Sigmoid colon (tissue), 6 donors: ENCODE measurements at regions not wholly inside any gene's neighbourhood (a gene's known extent, or its start where the extent isn't known, plus 50 kb on each side); places are given as distances from the start of the nearest gene placed in this dataset.
A peak's percentile ranks its signal among the peaks of the same experiment; 100 is the strongest.

Experiments used
- DNase-seq: peaks from one replicate; pipeline ENCODE4 v3.0.0-alpha.2; 2019
- H3K27ac ChIP-seq, 4 donors: fragments of 200-600 bp; sonication (generic); one replicate each; pipeline ENCODE4 v1.5.1; 2016 to 2019; ENCODE audit warnings: mild to moderate bottlenecking in 1 of 4
- H3K27me3 ChIP-seq, 3 donors: fragments of 200-600 bp; sonication (generic); one replicate each; pipeline ENCODE4 v1.5.1; 2019; ENCODE audit warnings: mild to moderate bottlenecking in 1 of 3
- H3K36me3 ChIP-seq, 4 donors: fragments of 200-600 bp; sonication (generic); one replicate each; pipeline ENCODE4 v1.5.1; 2016 to 2019
- H3K4me1 ChIP-seq, 4 donors: fragments of 200-600 bp; sonication (generic); one replicate each; pipeline ENCODE4 v1.5.1; 2017 to 2019
- H3K4me3 ChIP-seq, 4 donors: fragments of 200-600 bp; sonication (generic); one replicate each; pipeline ENCODE4 v1.5.1; 2017 to 2019; ENCODE audit warnings: mild to moderate bottlenecking in 2 of 4, moderate library complexity in 1 of 4
- H3K9me3 ChIP-seq, 4 donors: fragments of 200-600 bp in 3 of 4; sonication (generic) in 3 of 4; one replicate each; pipeline versions ENCODE4 v1.5.1 to v1.6.1; 2013 to 2019
- CTCF ChIP-seq, 4 experiments: fragments of 450-650 bp in 3 of 4; fragments of 200-600 bp in 1 of 4; IDR thresholded peaks; one replicate each; pipeline ENCODE4 v1.5.1; 2016 to 2019; ENCODE audit warnings: antibody characterized with exemption in 4 of 4, mild to moderate bottlenecking in 3 of 4, moderate library complexity in 2 of 4
- EP300 ChIP-seq, 4 donors: sonication (generic); formaldehyde crosslinking; IDR thresholded peaks; one replicate each; pipeline ENCODE4 v1.6.1; 2017; ENCODE audit warnings: antibody characterized with exemption in 4 of 4
- POLR2A ChIP-seq, 2 donors: fragments of 450-650 bp; IDR thresholded peaks; one replicate each; pipeline ENCODE4 v1.6.1; 2016; ENCODE audit warnings: antibody characterized with exemption in 2 of 2, mild to moderate bottlenecking in 2 of 2, moderate library complexity in 2 of 2
- POLR2AphosphoS5 ChIP-seq, 4 donors: sonication (generic); formaldehyde crosslinking; IDR thresholded peaks; one replicate each; pipeline ENCODE4 v1.6.1; 2017; ENCODE audit warnings: antibody characterized with exemption in 4 of 4
- WGBS, 2 donors: extraction: QIAGEN DNeasy Blood & Tissue Kit; methylation state at CpG; one replicate each; pipeline ENCODE4 v1.1.7; 2013; 5-methylcytosine and 5-hydroxymethylcytosine counted together
- intact Hi-C: fragments of 100-400 bp; cut with DNase I; formaldehyde crosslinking; loops from one replicate; pipeline ENCODE4 v1.15.1; 2023
- donor health status: healthy with polysubstance abuse.
- donor health status: healthy.

GRCh38 chr20:8073024-8073832, 53.7 kb upstream of the TMX4 start:
- WGBS, 2 donors, result 39 to 44% methylated on average over 5 of the region's 5 CpGs

GRCh38 chr20:8074931-8075330, 55.4 kb upstream of the TMX4 start:
- WGBS, 2 donors, result 90 to 93% methylated on average over 3 of the region's 3 CpGs
- intact Hi-C loops, result no loop called here
- H3K9me3 ChIP-seq, result no peaks in the 10 kb centered on the region

More at GRCh38 chr20:8073024-8073832, 53.7 kb upstream of the TMX4 start:
- intact Hi-C loops, result no loop called here
- TF ChIP-seq EP300 (IDR thresholded peaks at IDR 0.05), result no peak
- peak in 2 of 4 donors; percentile 7 to 11 for TF ChIP-seq POLR2AphosphoS5 (IDR thresholded peaks at IDR 0.05)
- no peak for TF ChIP-seq POLR2A (IDR thresholded peaks at IDR 0.05)
- Histone ChIP-seq H3K4me3 (no peak overlapping the region), H3K36me3 (no peaks in the 10 kb centered on the region), H3K4me1 (peaks cover 0 to 37% (median 20%) of the 10 kb centered on the region in 4 donors), H3K27me3 (no peaks in the 10 kb centered on the region), H3K9me3 (no peaks in the 10 kb centered on the region), H3K27ac (peak overlapping the region in 2 of 4 donors; percentile 6 to 38)
- no peak for DNase-seq

GRCh38 chr20:8076306-8077136, 55.5 kb upstream of the PLCB1 start:
- TF ChIP-seq POLR2A (IDR thresholded peaks at IDR 0.05), result no peak
- no peak for TF ChIP-seq EP300 (IDR thresholded peaks at IDR 0.05)
- TF ChIP-seq CTCF (IDR thresholded peaks at IDR 0.05), result no peak
- no peak for TF ChIP-seq POLR2AphosphoS5 (IDR thresholded peaks at IDR 0.05)
- intact Hi-C loops, result no loop called here
- 47 to 69% methylated on average over 3 of the region's 3 CpGs for WGBS, 2 donors
- Histone ChIP-seq H3K9me3 (no peaks in the 10 kb centered on the region), H3K27me3 (no peaks in the 10 kb centered on the region), H3K4me3 (no peak overlapping the region), H3K4me1 (peaks cover 0 to 43% (median 22%) of the 10 kb centered on the region in 4 donors), H3K36me3 (no peaks in the 10 kb centered on the region), H3K27ac (peak overlapping the region; percentile 23 to 75 (median 60))
- DNase-seq, result no peak

More at GRCh38 chr20:8074931-8075330, 55.4 kb upstream of the TMX4 start:
- no peak overlapping the region for H3K4me3 ChIP-seq
- H3K27me3 ChIP-seq, result no peaks in the 10 kb centered on the region
- H3K36me3 ChIP-seq, result no peaks in the 10 kb centered on the region
- H3K27ac ChIP-seq, result peak overlapping the region in 2 of 4 donors; percentile 74 to 75
- H3K4me1 ChIP-seq, result peaks cover 0 to 43% (median 22%) of the 10 kb centered on the region in 4 donors
- no peak for DNase-seq
- no peak for TF ChIP-seq EP300 (IDR thresholded peaks at IDR 0.05)
- no peak for TF ChIP-seq POLR2A (IDR thresholded peaks at IDR 0.05)
- TF ChIP-seq POLR2AphosphoS5 (IDR thresholded peaks at IDR 0.05), result no peak

- Histone ChIP-seq H3K4me1 (peaks cover 0 to 43% (median 22%) of the 10 kb centered on the region in 4 donors), H3K9me3 (no peaks in the 10 kb centered on the region), H3K27me3 (no peaks in the 10 kb centered on the region), H3K36me3 (no peaks in the 10 kb centered on the region), H3K27ac (peak overlapping the region; percentile 23 to 75 (median 60)), H3K4me3 (no peak overlapping the region)
- intact Hi-C loops, result no loop called here
- 77 to 83% methylated on average over 2 of the region's 2 CpGs for WGBS, 2 donors
- no peak for DNase-seq
- peak; percentile 23 to 82 (median 54) for TF ChIP-seq POLR2AphosphoS5 (IDR thresholded peaks at IDR 0.05)
- no peak for TF ChIP-seq CTCF (IDR thresholded peaks at IDR 0.05)
- TF ChIP-seq EP300 (IDR thresholded peaks at IDR 0.05), result peak in 2 of 4 donors; percentile 10 to 67
- no peak for TF ChIP-seq POLR2A (IDR thresholded peaks at IDR 0.05)
These were observed 55.0 kb upstream of the PLCB1 start for GRCh38 chr20:8077137-8077466.

- 34 to 72% methylated on average over 4 of the region's 4 CpGs for WGBS, 2 donors
- no peak overlapping the region for H3K4me3 ChIP-seq
- intact Hi-C loops, result no loop called here
- H3K9me3 ChIP-seq, result no peaks in the 10 kb centered on the region
- peaks cover 0 to 39% (median 24%) of the 10 kb centered on the region in 4 donors for H3K4me1 ChIP-seq
- no peaks in the 10 kb centered on the region for H3K36me3 ChIP-seq
- TF ChIP-seq POLR2A (IDR thresholded peaks at IDR 0.05), result no peak
- no peak for TF ChIP-seq EP300 (IDR thresholded peaks at IDR 0.05)
- no peak for TF ChIP-seq POLR2AphosphoS5 (IDR thresholded peaks at IDR 0.05)
- no peak for TF ChIP-seq CTCF (IDR thresholded peaks at IDR 0.05)
- H3K27ac ChIP-seq, result peak overlapping the region in 3 of 4 donors; percentile 46 to 75 (median 74)
- no peak for DNase-seq
- no peaks in the 10 kb centered on the region for H3K27me3 ChIP-seq
These were observed 53.5 kb upstream of the PLCB1 start for GRCh38 chr20:8078528-8078914.
